PFSK-1 (cell line): ENCODE measurements at regions not wholly inside any gene's neighbourhood (a gene's known extent, or its start where the extent isn't known, plus 50 kb on each side); places are given as distances from the start of the nearest gene placed in this dataset.

Experiments used
- FOXP2 ChIP-seq: optimal IDR thresholded peaks from 2 replicates; pipeline ENCODE3; 2011; ENCODE audit warnings: borderline replicate concordance, control low read depth, inconsistent platforms; ENCODE audit not compliant: insufficient read depth; ENCODE audit errors: extremely low read length, extremely low read depth
- POLR2AphosphoS5 ChIP-seq: IDR thresholded peaks from 2 replicates; pipeline ENCODE4 v1.6.1; 2012; ENCODE audit warnings: low read depth, mild to moderate bottlenecking, control low read depth, low read length, moderate library complexity
- SIN3A ChIP-seq: IDR thresholded peaks from 2 replicates; pipeline ENCODE4 v1.6.1; 2012; ENCODE audit warnings: mild to moderate bottlenecking, low read length, moderate library complexity, borderline replicate concordance; ENCODE audit not compliant: insufficient read depth
- TAF1 ChIP-seq: IDR thresholded peaks from 2 replicates; pipeline ENCODE4 v1.6.1; 2012; ENCODE audit warnings: low read length, control low read depth, borderline replicate concordance; ENCODE audit not compliant: insufficient read depth
- TF ChIP-seq, protein P1 (sequence below), 2 experiments: IDR thresholded peaks; 2 replicates each; pipeline versions ENCODE4 v1.6.1 to v1.8.0; 2011 to 2012; ENCODE audit warnings: low read depth in 2 of 2, low read length in 2 of 2, control low read depth in 1 of 2, inconsistent platforms in 1 of 2, mild to moderate bottlenecking in 1 of 2, moderate library complexity in 1 of 2; ENCODE audit not compliant: insufficient read depth in 1 of 2

DNA sequence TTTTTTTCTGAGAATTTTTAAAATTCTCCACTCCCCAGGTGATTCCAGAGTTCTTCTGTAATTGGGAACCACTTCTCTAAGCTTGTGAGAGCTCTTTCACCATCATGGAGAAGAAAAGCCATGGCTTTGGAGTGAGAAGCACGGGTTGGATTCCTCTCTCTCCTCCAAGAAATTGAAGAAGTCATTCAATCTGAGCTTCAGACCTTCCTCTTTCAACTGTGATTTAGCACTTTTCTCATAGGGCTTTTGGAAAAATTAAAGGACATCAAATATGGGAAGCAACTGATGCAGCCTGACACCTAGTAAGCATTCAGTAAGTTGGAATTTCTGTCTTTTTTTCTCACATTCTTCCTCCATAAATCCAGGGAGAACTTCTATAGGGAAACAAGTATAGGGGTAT is 580.4 kb upstream of the KLF4 start:
- TF ChIP-seq POLR2AphosphoS5 (no peak), TAF1 (no peak)

DNA sequence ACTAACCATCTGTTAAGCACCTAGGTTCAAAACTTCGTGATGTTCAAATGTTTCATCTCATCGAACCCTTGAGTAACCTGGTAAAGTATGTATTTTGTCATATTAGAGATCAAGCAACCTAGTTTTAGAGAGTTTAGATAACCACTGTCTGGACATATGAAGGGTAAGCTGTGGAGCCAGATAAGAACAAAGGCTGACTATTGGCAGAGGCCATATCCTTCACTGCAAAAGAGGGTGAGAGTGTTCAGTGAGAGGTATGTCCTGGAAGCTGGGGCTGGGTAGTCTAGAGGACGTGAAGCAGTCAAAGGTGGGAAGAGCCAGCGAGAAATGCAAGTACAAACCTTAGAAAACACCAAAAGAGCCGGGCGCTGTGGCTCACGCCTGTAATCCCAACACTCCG is 573.1 kb upstream of the KLF4 start:
- TF ChIP-seq FOXP2 (no peak), SIN3A (no peak), TAF1 (no peak), POLR2AphosphoS5 (no peak)
- TF ChIP-seq, protein P1, sequence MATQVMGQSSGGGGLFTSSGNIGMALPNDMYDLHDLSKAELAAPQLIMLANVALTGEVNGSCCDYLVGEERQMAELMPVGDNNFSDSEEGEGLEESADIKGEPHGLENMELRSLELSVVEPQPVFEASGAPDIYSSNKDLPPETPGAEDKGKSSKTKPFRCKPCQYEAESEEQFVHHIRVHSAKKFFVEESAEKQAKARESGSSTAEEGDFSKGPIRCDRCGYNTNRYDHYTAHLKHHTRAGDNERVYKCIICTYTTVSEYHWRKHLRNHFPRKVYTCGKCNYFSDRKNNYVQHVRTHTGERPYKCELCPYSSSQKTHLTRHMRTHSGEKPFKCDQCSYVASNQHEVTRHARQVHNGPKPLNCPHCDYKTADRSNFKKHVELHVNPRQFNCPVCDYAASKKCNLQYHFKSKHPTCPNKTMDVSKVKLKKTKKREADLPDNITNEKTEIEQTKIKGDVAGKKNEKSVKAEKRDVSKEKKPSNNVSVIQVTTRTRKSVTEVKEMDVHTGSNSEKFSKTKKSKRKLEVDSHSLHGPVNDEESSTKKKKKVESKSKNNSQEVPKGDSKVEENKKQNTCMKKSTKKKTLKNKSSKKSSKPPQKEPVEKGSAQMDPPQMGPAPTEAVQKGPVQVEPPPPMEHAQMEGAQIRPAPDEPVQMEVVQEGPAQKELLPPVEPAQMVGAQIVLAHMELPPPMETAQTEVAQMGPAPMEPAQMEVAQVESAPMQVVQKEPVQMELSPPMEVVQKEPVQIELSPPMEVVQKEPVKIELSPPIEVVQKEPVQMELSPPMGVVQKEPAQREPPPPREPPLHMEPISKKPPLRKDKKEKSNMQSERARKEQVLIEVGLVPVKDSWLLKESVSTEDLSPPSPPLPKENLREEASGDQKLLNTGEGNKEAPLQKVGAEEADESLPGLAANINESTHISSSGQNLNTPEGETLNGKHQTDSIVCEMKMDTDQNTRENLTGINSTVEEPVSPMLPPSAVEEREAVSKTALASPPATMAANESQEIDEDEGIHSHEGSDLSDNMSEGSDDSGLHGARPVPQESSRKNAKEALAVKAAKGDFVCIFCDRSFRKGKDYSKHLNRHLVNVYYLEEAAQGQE (IDR thresholded peaks at IDR 0.05; ENCODE audit: insufficient read depth in 1 of 2, low read depth in 2 of 2, low read length in 2 of 2) = no peak

DNA sequence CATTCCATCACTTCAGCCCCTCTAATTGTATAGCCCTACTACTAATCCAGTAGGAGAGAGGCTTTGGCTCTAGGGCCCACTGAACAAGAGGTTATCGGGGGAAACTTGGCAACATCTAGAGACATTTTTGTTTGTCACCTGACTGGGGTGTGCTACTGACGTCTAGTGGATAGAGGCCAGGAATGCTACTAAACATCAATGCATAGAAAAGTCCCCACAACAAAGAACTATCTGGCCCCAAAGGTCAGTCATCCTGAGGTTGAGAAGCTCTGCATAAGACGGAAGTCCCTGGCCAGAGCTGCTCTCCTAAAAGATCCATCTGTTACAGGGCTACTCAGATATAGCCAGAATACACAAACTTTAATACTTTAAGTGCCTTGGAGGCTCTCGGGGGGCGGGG is 570.6 kb upstream of the KLF4 start:
- TF ChIP-seq SIN3A (no peak), FOXP2 (no peak), TAF1 (no peak)

DNA sequence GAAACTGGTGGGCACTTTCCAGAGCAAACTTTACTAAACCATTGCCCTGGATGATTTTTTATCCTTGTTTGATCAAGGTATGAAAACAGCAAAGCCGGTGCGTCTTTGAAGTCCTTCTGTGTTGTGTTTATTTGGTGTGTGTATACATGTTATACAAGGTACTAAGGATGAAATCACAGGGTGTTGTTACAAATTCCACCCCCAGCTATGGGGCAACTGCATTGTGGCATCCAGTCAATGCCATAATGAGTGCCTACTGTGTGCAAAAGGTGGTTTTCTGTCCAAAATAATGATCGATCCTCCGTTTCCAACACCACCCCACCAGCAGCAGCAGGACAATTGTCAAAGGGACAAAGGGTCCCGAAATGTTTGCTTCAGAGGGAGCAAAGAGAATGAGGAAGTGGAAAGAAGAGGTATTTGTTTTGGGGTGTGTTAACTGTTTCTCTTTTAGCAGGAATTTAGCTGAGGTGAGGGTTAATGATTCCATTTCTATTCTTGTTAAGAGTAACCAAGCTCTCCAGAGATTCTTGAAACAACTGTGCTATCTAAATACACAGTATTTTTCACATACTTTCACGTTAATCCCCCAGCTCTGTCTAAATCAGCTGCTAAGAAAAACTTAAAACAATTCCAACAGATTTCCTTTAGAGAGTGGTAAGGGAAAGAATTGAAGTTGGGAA is 568.7 kb upstream of the KLF4 start:
- TF ChIP-seq SIN3A (no peak), POLR2AphosphoS5 (no peak), TAF1 (no peak), FOXP2 (no peak)
- TF ChIP-seq, protein P1 (IDR thresholded peaks at IDR 0.05; ENCODE audit: insufficient read depth in 1 of 2, low read depth in 2 of 2, low read length in 2 of 2) = no peak

DNA sequence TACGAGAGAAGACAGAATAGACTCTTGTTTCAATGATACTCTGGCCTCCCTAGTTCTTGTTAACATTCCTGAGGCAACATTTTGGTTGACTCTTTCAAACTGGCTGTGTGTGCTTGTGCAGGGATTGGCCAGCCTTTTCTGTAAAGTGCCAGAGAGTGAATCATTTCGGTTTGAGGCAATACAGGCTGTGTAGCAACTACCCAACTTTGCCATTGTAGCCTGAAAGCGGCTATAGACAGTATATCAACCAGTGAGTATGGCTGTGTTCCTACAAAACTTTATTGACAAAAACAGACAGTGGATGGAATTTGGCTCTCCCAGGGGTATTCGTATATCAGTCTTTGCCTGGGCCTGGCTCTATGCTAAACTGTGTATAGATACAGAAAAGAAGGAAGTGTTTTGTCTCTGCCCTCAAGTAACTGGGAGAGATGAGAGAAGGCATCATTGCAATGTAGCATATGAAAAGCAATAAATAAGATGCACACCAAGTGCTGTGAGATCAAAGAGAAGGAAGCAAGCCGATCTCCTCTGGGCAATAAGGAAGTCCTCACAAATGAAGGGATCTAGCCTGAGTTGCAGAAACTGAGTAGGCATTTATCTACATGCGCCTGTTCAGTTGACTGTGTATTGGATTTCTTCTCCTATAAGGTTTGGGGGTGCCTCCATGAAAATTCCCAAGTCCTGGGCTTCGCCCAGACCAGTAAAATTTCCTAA is 568.0 kb upstream of the KLF4 start:
- TF ChIP-seq TAF1 = no peak
- TF ChIP-seq, protein P1 (IDR thresholded peaks at IDR 0.05; ENCODE audit: insufficient read depth in 1 of 2, low read depth in 2 of 2, low read length in 2 of 2) = no peak
- no peak for TF ChIP-seq SIN3A
- TF ChIP-seq POLR2AphosphoS5 = no peak
- no peak for TF ChIP-seq FOXP2

DNA sequence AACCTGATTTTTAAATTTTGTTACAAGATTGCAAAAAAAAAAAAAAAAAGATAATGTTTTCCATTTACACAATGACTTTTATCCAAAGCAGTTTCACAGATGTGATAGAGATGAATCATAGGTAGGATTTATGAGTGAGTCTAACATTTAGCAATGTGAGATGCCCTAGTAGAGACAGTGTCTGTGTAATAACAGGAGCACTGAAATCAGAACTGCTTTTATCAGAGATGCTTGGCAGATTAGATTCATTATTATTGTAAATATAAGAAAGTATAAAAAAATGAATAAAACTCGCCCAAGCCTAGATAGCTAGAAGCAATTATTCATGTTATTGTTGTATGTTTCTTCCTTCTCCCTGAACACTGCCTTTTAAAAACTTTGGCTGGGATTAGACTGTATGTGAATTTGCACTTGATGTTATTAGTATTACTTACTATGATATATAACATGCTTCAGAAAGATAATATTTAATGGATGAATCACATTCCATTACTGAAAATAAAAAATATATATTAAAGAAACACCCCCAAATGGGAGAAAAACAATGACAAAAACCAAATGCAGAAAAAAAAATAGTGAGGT is 567.3 kb upstream of the KLF4 start:
- TF ChIP-seq POLR2AphosphoS5 (no peak), TAF1 (no peak), FOXP2 (no peak), SIN3A (no peak)
- TF ChIP-seq, protein P1 (IDR thresholded peaks at IDR 0.05; ENCODE audit: insufficient read depth in 1 of 2, low read depth in 2 of 2, low read length in 2 of 2) = no peak
